ENCODE measurements at regions not wholly inside any gene's neighbourhood (a gene's known extent, or its start where the extent isn't known, plus 50 kb on each side); places are given as distances from the start of the nearest gene placed in this dataset.

DNA sequence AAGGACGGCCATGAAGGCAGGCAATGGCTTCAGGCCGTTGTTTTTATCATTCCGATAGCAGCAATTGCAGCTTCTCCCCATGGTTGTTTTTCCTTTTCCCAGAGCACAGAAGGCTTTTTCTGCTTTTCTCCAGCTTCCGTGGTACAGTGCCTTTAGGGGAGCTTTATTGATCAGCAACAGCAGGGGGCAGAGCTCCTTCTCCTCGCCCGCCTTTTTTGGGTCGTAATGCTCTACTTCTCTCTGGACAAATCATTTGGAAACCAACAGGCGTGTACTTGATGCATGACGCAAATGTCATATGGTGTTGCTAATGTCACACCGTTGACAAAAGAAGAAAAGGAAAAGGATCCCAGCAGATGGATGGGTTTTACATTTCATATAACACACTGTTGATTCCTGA, 79.7 kb upstream of the SNRK start:
- no peak for DNase-seq

- DNase-seq, result no peak
Observed at GRCh38 chr3:43206105-43206504, 80.2 kb upstream of the SNRK start.

GRCh38 chr3:43203022-43203421, 83.3 kb upstream of the SNRK start:
- no peak for DNase-seq

DNA sequence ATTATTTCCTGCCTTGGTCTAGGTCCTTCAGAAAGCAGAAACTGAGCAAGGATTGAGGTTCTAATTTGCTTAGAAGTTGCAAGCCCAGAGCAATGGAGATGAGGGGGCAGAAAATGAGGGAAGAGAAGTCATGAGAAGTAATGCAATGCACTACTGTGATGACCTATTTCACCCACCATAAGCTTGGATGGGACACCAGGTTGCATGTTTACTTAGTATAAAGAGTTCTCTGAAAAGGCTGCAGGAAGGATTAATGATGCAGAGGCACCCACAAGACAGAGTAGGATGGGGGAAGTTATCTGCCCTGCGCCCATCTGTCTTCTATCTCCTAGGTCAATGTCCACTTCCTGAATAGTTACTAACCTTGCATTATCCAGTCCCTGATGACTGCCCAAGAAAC, 84.8 kb upstream of the SNRK start:
- no peak for DNase-seq

- DNase-seq, result no peak
Observed at GRCh38 chr3:43199645-43200306, 86.6 kb upstream of the SNRK start.

- no peak for DNase-seq
Observed at GRCh38 chr3:43198791-43199644, 87.3 kb upstream of the SNRK start.

DNA sequence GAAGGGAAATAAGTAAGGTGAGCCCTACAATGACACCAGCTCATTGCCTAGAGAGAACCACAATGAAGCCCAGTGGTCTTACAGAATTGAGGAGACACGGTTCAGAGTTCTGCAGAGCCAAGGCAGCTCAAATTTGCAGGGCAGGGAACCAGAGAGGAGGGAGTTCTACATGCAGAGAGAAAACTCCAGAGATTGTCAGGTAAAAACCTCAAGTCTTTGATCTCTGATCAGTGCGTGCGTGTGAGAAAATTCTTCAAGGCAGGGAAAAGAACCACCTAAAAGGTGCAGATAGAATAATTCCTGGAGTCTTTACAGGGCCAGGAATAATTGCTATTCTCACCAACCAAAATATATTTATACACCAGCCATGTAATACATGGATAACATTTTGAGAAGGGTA, 88.0 kb upstream of the SNRK start:
- no peak for DNase-seq

DNA sequence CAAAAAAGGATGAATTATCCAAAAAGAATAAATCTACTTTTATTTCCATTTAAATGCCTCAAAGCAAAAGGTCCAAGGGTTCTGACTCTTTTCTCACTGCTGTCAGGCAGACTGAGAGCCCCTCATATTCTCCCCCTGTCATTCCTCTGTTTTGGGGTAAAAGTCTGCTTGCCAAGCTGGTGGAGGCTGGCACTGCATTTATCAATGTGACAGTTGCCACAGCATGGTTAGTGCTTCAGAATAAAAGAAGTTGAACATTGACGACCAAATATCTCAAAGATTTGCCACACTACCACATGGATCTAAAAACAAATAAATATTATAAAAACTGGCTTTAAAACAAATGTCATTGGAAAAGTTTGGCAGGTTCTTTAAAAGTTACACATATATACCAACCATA, 89.2 kb upstream of the SNRK start:
- DNase-seq, result no peak

- no peak for DNase-seq
Observed at GRCh38 chr3:43196721-43197120, 89.6 kb upstream of the SNRK start.

DNA sequence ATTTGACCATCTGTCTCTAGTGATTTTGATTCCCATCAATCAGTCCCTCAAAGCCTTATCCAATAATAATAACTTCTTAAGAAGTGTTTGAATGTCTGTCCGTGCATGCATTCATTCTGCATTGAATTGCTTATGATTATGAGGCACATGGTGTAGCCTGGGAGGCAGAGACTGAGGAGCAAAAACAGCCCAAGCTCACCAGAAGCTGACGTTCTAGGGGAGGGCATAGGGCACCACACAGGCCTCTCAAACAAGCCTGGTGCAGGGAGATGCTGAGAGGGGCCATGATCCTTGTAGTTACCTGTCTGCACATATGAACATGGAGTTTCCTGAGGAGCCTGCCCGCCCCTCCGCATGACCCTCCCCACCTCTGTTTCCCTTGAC, 89.2 kb upstream of the POMGNT2 start:
- DNase-seq, result no peak

DNA sequence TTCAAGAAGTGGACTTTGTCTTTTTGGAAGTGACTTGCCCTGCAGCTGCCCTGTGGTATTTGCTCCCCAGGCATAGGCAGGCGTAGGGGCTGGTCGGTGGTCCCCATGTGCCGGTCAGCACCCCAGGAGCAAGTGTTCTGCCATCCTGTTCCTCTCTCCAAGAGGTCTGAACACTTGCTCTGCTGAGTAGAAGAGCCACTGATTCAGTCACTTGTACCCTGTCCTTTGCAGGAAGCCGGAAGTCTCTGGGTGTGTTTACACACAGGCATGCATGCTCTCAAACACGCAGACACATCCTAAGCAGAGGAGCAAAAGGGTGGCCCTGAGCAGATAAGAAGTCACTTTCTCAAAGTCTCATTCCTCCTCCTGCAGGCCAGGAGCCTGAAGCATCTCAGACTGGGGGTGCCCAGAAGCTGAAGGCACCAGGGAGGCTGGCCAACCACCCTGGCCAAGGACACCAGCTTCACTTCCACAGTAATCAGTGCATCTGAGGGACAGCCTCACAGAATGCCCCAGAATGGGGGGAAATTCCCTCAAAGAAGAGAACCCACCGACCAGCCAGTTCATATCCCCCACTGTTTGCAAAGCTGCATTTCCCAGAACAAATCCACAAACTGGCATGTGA, 88.7 kb upstream of the POMGNT2 start:
- DNase-seq, result no peak

DNA sequence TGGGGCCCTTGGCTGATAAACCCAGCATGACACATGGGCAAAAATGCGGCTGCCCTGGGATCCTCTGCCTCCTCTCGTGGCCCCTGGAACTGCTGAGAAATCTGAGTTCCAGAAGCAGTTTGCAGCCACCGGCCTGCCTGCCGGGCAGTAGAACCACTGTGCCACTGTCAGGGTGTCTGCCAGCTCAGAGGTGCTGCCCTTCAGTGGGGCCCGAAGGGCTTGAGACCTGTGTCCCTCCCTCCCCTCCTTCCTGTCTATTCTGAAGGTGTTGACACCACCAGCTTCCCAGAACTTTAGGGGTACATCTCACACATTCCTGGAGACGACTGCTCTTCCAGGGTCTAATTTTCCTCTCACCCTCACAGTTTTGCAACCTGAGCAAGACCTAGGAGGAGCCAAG, 88.2 kb upstream of the POMGNT2 start:
- DNase-seq, result no peak

GRCh38 chr3:43192028-43192427, 86.1 kb upstream of the POMGNT2 start:
- DNase-seq, result no peak

DNA sequence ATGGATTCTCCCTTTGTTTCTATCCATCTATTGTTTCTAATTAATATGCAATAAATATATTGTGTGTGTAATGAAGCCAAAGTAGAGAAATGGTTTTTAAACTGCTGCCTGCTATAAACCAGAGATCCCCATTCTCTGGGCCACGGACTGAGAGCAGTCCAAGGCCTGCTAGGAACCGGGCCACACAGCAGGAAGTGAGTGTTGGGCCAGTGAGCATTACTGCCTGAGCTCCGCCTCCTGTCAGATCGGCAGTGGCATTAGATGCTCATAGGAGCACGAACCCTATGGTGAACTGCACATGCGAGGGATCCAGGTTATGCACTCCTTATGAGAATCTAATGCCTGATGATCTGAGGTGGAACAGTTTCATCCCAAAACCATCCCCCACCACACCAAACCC, 85.2 kb upstream of the POMGNT2 start:
- DNase-seq, result no peak

DNA sequence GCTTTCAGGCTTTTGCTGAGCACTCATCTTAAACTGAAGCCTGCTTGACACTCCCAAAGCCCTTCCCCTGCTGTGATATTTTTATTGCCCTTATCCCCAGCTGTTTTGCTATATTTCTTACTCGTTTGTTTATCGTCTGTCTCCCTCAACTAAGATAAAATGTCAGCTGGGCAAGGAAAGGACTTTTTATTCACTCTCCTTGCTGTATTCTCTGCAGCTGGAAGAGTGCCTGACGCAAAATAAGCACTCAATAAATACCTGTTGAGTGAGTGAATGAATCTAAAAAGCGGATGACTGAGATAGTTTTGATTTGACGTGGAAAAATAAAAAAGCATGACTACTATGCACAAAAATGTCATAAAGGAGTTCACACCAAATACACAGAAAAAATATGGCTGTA, 84.8 kb upstream of the POMGNT2 start:
- no peak for DNase-seq

DNA sequence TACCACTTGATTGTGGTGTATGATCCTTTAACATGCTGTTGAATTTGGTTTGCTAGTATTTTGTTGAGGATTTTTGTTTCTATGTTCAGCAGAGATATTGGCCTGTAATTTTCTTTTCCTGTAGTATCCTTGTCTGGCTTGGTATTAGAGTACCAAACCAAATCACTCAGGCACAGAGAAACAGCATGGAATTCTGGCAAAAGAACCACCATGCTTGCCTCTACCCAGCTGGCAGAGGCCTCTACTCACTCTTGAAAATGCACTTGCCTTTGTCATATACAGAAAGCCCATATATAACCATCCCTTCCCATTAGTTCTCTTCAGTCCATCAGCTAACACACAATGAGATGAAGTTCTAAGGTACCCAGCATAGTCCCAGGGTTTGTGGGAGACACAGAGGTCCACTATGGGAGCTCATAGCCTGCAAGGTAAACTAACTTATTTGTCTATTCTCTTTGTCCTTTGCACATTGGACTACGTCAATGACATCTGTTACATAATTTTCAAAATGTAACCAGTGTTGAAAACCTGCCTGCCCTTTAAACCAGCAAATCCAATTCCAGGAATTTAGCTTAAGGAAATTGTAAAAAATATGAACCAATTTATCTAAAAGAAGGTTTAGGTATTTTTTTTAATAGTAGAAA, 82.1 kb upstream of the POMGNT2 start:
- DNase-seq, result no peak

GRCh38 chr3:43185983-43186314, 80.1 kb upstream of the POMGNT2 start:
- DNase-seq, result no peak

GRCh38 chr3:43185274-43185982, 79.5 kb upstream of the POMGNT2 start:
- no peak for DNase-seq

DNA sequence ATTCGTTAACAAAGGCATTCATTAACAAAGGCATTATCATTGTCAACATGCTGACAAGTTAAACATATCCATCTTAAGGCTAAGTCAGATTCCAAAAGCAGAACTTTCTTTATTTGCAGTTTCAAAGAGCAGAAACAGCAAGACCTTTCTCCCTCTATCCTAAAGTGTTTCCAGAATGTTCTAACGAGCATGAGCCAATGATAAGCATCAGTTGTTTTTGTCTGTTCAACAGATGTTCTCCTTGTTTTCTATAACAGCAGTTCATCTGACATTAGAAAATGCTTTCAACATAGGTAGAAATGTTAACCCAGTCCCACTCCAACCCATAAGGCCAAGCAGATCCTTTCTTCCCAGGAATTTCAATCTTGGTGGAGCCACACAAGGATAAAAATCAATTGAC, 77.6 kb upstream of the POMGNT2 start:
- DNase-seq, result no peak

- no peak for DNase-seq
Observed at GRCh38 chr3:43181202-43181821, 75.4 kb upstream of the POMGNT2 start.

- DNase-seq, result no peak
Observed at GRCh38 chr3:43180694-43181093, 74.8 kb upstream of the POMGNT2 start.

GRCh38 chr3:43180027-43180426, 74.1 kb upstream of the POMGNT2 start:
- no peak for DNase-seq

- no peak for DNase-seq
Observed at GRCh38 chr3:43178891-43179366, 73.0 kb upstream of the POMGNT2 start.

All from activated CD8-positive, alpha-beta memory T cell treated with anti-CD3 and anti-CD28 coated beads, Interleukin-2, amount 50 U/mL, for 48 hours (primary cell).